GM13977 (cell line): ENCODE measurements at regions not wholly inside any gene's neighbourhood (a gene's known extent, or its start where the extent isn't known, plus 50 kb on each side); places are given as distances from the start of the nearest gene placed in this dataset.

ENCODE experiments used
- DNase-seq: peaks from one replicate; pipeline ENCODE4 v3.0.0; 2012; ENCODE audit warnings: low spot score
- in situ Hi-C: fragments of 300-500 bp; cut with MboI; formaldehyde crosslinking; loops from one replicate; pipeline ENCODE4 v1.12.0; 2022; ENCODE audit warnings: low sequenced_read_pairs, low pct_unique_long_range_greater_than_20kb, mixed read lengths, inconsistent platforms; ENCODE audit not compliant: unreplicated experiment
- TF ChIP-seq, protein P1 (sequence below): IDR thresholded peaks from 2 replicates; pipeline ENCODE4 v1.5.1; 2012; ENCODE audit warnings: mild to moderate bottlenecking, control low read depth; ENCODE audit not compliant: insufficient read depth; ENCODE audit errors: extremely low read depth, missing control alignments

DNA sequence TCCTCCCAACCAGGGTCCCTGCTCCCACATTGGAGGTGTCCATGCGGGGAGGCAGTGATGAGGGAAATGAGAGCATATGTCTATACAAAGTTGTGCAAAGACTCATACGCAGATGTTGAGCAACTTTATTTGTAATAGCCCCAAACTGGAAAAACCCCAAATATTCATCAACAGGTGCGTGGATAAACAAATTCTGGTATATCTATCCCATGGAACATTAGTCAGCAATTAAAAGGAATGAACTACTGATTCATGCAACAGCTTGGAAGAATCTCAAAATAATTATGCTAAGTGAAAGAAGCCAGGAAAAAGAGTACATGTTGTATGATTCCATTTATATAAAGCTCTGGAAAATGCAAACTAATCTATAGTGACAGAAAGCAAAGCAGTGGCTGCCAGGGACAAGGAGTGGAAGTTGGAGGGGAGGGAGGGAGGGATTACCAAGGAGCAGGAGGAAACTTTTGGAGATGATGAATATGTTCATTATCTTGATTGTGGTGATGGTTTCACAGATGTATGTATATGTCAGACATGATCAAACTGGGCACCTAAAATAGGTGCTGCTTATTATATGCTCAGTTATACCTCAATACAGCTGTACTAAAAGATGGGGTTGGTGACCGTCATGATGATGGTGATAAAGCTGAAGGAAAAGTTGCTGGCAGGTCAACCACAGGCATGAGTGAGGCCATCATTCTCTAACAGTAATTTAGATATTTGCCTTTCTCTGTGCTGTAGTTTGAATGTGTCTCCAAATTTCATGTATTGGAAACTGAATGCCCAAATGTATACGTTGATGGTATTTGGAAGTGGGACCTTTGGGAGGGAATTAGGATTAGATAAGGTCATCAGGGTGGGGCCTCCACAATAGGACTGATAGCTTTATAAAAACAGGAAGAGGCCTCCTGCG is 270.9 kb downstream of the CYP26B1 start:
- TF ChIP-seq, protein P1, sequence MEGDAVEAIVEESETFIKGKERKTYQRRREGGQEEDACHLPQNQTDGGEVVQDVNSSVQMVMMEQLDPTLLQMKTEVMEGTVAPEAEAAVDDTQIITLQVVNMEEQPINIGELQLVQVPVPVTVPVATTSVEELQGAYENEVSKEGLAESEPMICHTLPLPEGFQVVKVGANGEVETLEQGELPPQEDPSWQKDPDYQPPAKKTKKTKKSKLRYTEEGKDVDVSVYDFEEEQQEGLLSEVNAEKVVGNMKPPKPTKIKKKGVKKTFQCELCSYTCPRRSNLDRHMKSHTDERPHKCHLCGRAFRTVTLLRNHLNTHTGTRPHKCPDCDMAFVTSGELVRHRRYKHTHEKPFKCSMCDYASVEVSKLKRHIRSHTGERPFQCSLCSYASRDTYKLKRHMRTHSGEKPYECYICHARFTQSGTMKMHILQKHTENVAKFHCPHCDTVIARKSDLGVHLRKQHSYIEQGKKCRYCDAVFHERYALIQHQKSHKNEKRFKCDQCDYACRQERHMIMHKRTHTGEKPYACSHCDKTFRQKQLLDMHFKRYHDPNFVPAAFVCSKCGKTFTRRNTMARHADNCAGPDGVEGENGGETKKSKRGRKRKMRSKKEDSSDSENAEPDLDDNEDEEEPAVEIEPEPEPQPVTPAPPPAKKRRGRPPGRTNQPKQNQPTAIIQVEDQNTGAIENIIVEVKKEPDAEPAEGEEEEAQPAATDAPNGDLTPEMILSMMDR = no peak
- in situ Hi-C loops = no loop called here
- DNase-seq = no peak

DNA sequence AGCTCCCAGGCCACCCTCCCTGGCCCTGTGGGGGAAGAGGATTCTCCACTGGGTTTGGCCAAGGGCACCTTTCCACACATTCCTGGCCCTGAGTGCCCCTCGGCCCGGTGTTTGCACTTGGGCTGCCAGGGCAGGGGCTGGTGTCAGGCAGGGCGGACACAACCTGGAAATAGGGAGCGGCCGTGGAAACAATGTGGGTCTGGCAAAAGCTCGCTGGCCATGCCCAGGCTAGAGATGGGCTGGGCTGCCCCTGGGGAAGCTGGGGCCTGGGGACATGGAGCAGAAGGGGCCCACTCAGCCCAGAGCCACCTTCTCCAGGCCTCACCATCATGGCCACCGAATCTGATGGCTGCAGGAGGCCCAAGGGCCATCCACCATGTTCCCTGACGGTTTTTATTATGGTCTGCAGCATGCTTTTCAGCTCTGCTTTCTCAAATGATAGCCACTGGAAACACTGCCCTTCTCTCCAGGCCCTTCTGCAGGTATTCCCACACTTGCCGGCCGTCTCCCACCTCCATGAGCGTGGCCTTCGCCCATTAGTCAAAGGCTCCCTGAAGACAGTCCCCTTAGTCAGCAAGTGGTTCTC is 275.1 kb downstream of the CYP26B1 start:
- TF ChIP-seq, protein P1 = no peak
- in situ Hi-C loops = no loop called here
- DNase-seq = no peak

DNA sequence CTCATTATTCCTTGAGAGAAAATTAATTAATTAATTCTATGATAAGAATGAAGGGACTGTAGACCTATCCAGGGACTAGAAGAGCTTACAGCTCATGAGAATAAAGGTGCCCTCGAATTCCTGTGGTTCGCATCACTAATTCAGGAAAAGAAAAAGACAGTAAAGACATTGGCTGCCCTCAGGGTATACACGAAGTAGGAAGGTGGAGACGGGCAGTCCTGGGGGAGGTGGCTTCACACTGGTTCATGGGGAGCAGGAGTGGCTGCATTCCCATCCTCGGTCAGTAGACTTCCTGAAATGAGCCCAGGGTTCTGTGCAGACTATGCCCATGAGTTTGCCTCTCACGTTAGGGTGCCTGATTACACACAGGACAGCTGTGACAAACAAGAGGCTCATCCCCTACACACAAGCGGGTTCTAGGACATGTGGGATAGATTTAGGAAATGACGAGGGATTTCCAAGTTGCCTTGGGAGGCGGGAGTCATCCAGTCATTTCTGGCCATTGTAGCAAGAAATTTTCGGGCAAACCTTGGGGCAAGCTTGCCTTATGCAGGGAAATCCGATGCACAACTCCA is 282.2 kb downstream of the CYP26B1 start:
- in situ Hi-C loops = no loop called here
- no peak for DNase-seq
- TF ChIP-seq, protein P1 = no peak

DNA sequence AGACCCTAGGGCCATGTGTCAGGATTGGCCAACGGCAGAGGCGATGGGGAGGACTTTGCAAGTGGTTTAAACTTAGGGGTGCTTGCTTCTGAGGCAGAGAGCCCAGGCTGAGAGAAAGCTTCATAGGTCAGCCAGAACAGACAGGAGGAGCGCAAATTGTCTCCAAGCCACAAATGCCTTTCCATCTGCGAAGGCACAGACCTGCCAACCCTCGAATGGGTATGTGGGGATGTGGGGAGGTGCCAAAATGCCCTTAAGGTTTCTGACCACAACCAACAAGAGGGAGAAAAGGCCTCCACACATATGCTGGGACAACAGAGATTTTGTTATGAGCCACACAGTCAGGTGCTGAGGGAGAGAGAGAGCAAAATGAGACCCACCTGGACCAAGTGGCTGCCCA is 283.6 kb downstream of the CYP26B1 start:
- DNase-seq = no peak
- in situ Hi-C loops = no loop called here
- TF ChIP-seq, protein P1 = no peak

DNA sequence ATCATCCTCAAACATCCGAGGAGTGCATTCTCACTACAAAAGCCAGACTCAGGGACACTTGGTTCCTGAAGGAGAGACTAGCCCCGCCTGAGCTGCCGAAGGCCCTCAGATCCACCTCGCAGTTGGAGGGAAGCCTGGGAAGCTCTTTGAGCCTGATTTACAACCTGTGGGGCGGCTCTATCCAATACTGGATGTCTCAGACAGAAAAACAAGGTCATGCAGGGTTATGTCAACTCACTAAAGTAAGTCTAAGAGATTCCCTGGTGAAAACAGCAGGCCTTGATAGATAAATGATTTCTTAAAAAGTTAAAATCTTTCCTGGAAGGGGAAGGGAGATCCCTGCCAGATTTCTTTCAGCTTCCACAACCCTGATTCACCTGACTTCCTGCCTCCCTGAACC is 284.3 kb downstream of the CYP26B1 start:
- no peak for DNase-seq
- TF ChIP-seq, protein P1 = no peak
- in situ Hi-C loops = no loop called here

DNA sequence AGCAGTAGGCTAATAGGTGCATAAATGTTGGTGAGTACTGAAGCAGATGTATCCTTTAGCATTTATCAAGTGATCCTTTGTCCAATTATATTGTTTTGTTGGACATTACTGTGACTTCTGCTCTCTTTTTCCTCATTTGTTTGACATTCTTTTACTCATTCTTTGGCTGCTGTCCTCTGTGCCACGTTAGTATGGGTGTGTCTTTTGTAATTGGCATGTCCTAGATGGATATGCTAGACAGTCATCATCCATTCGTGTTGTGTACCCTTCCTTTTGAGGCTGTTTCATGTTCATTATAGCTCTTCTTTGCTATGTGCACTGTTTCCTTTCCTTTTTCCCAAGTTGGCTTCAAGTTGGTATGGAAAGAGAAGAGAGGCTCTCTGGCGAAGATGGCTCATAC is 284.7 kb downstream of the CYP26B1 start:
- in situ Hi-C loops = no loop called here
- TF ChIP-seq, protein P1 = no peak
- no peak for DNase-seq
